GM19025 (cell line): ENCODE measurements at regions not wholly inside any gene's neighbourhood (a gene's known extent, or its start where the extent isn't known, plus 50 kb on each side); places are given as distances from the start of the nearest gene placed in this dataset.
"Not testable (repeated sequence)": the region's sequence is repeated elsewhere in the genome, so short reads cannot be mapped to it uniquely, and the experiment has no call there.

ENCODE experiments used
- ATAC-seq: cut with Tn5 transposase; IDR thresholded peaks from one replicate; pipeline ENCODE4 v1.9.1; 2021; ENCODE audit warnings: mild to moderate bottlenecking, low read depth, moderate library complexity; ENCODE audit not compliant: unreplicated experiment

DNA sequence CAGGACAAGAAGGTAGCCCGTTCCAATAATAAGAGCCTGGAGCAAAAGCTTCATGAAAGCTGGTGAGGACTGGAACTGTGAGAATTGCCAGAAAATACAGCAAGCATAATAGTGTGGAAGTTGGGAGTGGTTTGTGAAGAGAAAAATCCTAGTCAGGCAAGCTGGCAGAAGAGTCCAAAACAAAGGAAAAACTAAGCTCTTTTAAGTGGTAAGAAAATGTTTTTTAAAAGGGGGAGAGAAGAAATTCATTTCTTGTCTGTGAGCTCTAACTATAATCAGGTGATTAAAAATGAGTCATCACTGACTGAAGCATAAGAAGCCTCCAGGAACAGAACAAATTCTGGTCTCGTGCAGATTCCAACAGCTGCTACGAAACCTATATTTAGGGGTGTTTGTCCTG is 102.6 kb downstream of the CAAP1 start:
- ATAC-seq: no peak

DNA sequence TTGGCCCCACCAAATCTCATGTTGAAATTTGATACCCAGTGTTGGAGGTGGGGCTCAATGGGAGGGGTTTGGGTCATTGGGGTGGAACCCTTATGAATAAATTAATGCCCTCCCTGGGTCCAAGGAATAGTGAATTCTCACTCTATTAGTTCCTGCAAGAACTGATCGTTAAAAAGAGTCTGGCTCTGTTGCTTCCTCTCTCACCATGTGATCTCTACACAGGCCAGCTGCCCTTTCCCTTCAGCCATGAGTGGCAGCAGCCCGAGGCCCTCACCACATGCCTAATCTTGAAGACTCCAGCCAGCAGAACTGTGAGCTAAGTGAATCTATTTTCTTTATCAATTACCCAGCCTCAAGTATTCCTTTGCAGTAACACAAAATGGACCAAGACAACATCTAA is 106.0 kb downstream of the CAAP1 start:
- no peak for ATAC-seq

- no peak for ATAC-seq
Observed at GRCh38 chr9:26782899-26783298, 109.7 kb downstream of the CAAP1 start.

DNA sequence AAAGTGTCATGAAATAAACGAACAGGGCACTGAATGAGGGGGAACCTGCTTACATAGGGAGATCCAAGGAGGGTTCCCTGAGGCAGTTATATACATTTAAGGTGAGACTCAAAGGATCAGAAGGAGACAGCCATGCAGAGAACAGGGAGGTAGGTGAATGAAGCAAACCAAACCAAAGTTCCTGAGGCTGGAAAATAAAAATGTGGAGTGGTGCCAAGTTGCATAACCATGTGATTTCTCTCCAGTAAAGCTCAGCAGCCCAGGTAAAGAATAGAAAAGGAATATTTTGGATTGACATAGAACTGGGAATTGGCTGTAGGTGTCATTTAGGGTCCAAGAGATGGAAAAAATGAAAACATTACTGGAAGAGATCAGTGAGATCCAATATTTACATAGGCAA is 110.7 kb downstream of the CAAP1 start:
- no peak for ATAC-seq

DNA sequence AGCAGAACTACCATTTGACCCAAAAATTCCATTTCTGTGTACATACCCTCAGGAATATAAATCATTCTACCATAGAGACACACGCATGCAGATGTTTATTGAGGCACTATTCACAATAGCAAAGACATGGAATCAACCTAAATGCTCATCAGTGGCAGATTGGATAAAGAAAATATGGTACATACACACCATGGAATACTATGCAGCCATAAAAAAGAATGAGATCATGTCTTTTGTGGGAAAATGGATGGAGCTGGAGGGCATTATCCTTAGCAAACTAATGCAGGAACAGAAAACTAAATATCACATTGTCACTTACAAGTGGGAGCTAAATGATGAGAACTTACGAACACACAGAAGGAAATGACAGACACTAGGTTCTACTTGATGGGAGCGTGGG is 112.3 kb downstream of the CAAP1 start:
- not testable (repeated sequence) for ATAC-seq

- no peak for ATAC-seq
Observed at GRCh38 chr9:26779062-26779461, 113.5 kb downstream of the CAAP1 start.

- no peak for ATAC-seq
Observed at GRCh38 chr9:26775391-26775790, 117.2 kb downstream of the CAAP1 start.

DNA sequence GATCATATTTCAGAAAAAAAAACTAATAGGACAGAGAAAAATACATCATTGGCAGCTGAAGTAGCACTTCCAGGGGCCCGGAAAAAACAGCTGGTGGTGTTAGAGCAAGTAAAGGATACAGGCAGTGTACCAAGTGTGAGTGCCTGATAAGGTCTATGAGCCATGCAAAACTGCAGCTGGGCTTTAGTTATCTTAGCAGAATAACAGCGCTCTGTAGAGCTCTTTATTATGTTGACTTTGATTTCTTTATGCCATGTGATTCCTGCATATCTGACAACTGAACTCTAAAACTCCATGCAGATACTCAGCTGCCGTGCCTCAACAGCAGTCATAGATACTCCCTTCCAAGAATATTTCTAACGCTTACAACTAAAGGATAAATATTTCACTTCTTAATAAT is 119.5 kb downstream of the CAAP1 start:
- no peak for ATAC-seq

DNA sequence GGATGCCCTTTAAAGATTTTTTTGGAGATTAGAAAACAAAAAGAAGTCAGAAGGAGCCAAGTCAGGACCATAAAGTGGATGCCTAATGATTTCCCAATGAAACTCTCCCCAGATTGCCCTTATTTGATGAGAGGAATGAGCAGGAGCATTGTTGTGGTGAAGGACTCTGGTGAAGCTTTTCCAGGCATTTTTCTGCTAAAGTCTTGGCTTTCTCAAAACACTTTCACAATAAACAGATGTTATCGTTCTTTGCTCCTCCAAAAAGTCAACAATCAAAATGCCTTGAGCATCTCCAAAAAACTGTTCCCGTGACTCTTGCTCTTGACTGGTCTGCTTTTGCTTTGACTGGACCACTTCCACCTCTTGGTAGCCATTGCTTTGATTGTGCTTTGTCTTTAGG is 121.8 kb downstream of the CAAP1 start:
- ATAC-seq: no peak

DNA sequence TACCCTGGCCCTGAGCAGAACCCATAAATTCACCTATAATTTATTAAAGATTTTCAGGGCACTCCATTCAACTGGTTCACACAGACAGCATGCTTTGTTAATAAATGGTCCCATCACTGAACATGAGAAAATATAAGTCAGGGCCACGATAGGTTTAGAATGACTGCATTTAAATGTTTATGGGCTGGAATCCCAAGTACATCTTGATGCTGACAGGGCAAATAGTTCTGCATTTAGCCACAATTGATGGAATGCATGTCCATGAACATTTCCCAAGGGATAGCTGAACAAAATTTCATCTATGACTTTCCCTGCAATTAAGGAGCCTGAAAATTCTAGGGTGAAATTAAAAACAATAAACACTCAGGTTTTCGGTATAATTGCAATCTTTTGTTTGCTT is 124.5 kb downstream of the CAAP1 start:
- ATAC-seq: no peak

GRCh38 chr9:26760675-26761074 is 131.9 kb downstream of the CAAP1 start:
- ATAC-seq: no peak

DNA sequence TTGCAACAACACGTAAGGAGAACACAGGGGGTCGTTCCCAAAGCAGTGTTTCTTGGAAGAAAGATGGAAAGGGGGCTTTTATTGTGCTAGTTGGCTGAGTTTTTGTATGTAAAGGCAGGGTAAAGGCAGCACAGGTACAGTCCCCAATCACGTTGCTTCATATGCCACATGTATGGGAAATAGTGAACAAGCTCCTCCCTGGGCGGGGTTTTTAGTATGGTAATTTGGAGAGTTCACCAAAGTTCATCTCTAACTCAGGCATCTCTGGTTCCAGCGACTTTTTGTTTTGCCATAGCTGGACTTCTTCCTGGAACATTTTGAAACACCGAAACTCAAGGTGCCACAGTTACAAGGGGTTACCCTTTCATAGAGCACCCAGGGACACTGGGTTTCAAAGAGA is 133.9 kb downstream of the CAAP1 start:
- ATAC-seq: no peak

GRCh38 chr9:26756881-26757280 is 135.7 kb downstream of the CAAP1 start:
- no peak for ATAC-seq

- no peak for ATAC-seq
Observed at GRCh38 chr9:26755476-26755875, 137.1 kb downstream of the CAAP1 start.

- ATAC-seq: no peak
Observed at GRCh38 chr9:26754509-26755164, 138.0 kb downstream of the CAAP1 start.

GRCh38 chr9:26753971-26754370 is 138.6 kb downstream of the CAAP1 start:
- no peak for ATAC-seq

GRCh38 chr9:26750162-26750561 is 142.4 kb downstream of the CAAP1 start:
- ATAC-seq: no peak

GRCh38 chr9:26748449-26749058 is 144.0 kb downstream of the CAAP1 start:
- no peak for ATAC-seq

DNA sequence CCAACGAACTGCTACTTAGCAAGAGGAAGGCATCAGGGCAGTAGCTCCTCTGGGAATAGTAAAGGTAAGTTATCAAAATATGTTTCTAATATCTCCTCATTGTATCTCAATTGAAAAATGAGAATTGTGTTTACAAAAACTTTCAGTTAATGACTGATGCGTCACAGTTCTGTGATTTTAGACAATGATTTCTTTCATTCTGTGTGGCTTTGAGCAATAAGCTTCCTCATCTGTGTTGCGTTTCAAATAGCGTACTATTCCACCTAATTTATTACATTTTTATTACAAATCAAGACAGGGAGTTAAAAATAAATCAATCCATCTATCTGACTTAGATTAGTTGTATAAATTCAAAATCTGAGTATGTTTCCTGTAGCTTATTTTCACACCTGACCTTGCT is 145.0 kb downstream of the CAAP1 start:
- ATAC-seq: no peak

DNA sequence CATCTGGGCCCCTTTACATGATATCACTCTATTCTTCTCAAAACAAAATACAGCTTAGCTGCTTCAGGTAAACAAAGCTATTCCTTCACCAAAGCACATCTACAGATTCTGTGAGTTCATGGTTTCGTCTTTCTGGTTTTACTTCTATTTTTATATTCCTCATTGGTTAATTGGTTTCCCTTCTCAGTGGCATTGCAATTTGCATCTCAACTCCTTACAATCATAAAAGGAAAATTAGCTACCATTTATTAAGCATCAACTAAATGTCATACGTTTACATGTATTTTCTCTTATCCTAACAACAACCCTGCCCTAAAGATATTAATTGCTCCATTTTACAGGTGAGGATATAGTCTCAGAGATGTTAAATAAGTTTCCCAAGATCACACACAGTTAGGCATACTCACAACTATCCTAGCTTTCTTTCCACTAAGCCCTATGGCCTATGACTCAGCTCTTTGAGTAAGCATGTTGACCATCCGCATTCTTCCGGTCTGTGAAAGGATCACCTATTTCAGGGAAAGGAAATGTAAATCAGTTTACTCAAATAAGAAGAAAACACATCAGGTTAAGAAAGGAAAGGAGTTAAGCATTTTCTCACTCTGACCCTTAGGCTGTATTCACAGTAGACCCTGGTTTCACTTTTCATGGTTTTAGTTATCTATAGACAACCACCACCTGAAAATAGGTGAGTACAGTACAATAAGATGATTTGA is 146.1 kb downstream of the CAAP1 start:
- peak; percentile 84 for ATAC-seq

DNA sequence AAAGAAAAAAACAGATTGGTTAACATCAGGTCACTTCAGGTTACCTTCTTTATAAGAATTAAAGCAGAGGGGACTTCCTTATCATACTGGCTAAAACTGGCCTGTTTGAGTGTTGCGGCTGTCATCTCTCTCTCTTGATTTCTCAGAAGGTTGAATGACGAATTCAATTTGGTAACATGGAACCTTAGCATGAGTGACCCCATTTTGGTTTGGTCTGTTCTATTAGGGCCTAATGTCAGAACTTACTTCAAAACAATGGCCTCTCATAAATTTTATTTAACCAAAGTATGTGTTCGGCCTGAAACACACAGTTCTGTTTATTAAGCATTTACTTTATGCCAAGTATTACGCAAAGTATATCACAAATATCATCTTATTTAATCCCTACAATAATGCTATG is 147.5 kb downstream of the CAAP1 start:
- no peak for ATAC-seq
